GM23338 (cell line): ENCODE measurements at regions not wholly inside any gene's neighbourhood (a gene's known extent, or its start where the extent isn't known, plus 50 kb on each side); places are given as distances from the start of the nearest gene placed in this dataset.

Source experiments
- EZH2 ChIP-seq: fragments of 200-600 bp; sonication (generic); IDR thresholded peaks from one replicate; pipeline ENCODE4 v1.8.0; 2017; ENCODE audit warnings: antibody characterized with exemption, mild to moderate bottlenecking, low read depth; ENCODE audit not compliant: unreplicated experiment
- EZH2phosphoT487 ChIP-seq: fragments of 200-600 bp; sonication (generic); IDR thresholded peaks from one replicate; pipeline ENCODE4 v1.8.1; 2018; ENCODE audit warnings: antibody characterized with exemption; ENCODE audit not compliant: unreplicated experiment
- JUNB ChIP-seq: IDR thresholded peaks from one replicate; pipeline ENCODE4 v1.6.1; 2016; ENCODE audit warnings: antibody characterized with exemption; ENCODE audit not compliant: unreplicated experiment
- TF ChIP-seq, protein P1 (sequence below), 2 experiments: fragments of 200-600 bp in 1 of 2; sonication (generic) in 1 of 2; conservative IDR thresholded peaks; 2 replicates each; pipeline versions ENCODE4 v1.5.1 to v1.6.1; 2016 to 2017; ENCODE audit warnings: antibody characterized with exemption in 2 of 2, low read depth in 2 of 2, mild to moderate bottlenecking in 2 of 2, moderate library complexity in 1 of 2
- TF ChIP-seq, protein P2 (sequence below): IDR thresholded peaks from one replicate; pipeline ENCODE4 v1.6.1; 2018; ENCODE audit warnings: antibody characterized with exemption; ENCODE audit not compliant: unreplicated experiment

DNA sequence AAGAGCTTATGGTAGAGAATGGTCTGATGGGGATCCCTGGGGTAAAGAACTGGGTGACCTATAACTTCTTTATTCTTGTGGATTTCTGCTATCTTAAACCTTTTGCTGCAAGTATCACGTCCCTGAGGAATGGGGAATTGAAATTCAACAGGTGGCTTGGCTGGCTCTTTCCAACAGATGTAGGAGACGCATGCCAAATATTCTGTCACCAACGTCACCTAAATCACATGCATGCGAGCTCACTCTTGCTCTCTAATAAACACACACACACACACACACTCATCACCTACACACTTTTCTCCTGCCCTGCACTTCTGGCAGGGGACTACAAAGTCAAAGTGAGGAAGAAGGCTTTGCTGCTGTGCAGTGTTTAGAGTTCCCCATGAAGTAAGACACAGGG, 145.8 kb upstream of the NECTIN3 start:
- TF ChIP-seq, protein P1, sequence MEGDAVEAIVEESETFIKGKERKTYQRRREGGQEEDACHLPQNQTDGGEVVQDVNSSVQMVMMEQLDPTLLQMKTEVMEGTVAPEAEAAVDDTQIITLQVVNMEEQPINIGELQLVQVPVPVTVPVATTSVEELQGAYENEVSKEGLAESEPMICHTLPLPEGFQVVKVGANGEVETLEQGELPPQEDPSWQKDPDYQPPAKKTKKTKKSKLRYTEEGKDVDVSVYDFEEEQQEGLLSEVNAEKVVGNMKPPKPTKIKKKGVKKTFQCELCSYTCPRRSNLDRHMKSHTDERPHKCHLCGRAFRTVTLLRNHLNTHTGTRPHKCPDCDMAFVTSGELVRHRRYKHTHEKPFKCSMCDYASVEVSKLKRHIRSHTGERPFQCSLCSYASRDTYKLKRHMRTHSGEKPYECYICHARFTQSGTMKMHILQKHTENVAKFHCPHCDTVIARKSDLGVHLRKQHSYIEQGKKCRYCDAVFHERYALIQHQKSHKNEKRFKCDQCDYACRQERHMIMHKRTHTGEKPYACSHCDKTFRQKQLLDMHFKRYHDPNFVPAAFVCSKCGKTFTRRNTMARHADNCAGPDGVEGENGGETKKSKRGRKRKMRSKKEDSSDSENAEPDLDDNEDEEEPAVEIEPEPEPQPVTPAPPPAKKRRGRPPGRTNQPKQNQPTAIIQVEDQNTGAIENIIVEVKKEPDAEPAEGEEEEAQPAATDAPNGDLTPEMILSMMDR (conservative IDR thresholded peaks at IDR 0.05; ENCODE audit: low read depth in 2 of 2), result no peak
- TF ChIP-seq EZH2phosphoT487, result no peak
- no peak for TF ChIP-seq EZH2
- no peak for TF ChIP-seq JUNB
- TF ChIP-seq, protein P2, sequence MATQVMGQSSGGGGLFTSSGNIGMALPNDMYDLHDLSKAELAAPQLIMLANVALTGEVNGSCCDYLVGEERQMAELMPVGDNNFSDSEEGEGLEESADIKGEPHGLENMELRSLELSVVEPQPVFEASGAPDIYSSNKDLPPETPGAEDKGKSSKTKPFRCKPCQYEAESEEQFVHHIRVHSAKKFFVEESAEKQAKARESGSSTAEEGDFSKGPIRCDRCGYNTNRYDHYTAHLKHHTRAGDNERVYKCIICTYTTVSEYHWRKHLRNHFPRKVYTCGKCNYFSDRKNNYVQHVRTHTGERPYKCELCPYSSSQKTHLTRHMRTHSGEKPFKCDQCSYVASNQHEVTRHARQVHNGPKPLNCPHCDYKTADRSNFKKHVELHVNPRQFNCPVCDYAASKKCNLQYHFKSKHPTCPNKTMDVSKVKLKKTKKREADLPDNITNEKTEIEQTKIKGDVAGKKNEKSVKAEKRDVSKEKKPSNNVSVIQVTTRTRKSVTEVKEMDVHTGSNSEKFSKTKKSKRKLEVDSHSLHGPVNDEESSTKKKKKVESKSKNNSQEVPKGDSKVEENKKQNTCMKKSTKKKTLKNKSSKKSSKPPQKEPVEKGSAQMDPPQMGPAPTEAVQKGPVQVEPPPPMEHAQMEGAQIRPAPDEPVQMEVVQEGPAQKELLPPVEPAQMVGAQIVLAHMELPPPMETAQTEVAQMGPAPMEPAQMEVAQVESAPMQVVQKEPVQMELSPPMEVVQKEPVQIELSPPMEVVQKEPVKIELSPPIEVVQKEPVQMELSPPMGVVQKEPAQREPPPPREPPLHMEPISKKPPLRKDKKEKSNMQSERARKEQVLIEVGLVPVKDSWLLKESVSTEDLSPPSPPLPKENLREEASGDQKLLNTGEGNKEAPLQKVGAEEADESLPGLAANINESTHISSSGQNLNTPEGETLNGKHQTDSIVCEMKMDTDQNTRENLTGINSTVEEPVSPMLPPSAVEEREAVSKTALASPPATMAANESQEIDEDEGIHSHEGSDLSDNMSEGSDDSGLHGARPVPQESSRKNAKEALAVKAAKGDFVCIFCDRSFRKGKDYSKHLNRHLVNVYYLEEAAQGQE, result no peak
